GM12878 (cell line): ENCODE measurements at regions not wholly inside any gene's neighbourhood (a gene's known extent, or its start where the extent isn't known, plus 50 kb on each side); places are given as distances from the start of the nearest gene placed in this dataset.

Experiments
- ATAC-seq: fragments of 200-7000 bp; cut with Tn5 transposase; 3 replicates; pipeline ENCODE4 v1.9.1; 2020; ENCODE audit warnings: mild to moderate bottlenecking, moderate library complexity
- BruUV-seq: library from RNA; stranded (reverse); fragments of 400-500 nt; replicated peaks from 2 replicates; lab custom pipeline; 2021; lab: Mats Ljungman, UMichigan
- CTCF ChIA-PET: fragments of 300-600 bp; sonication (Branson Sonifier 250); formaldehyde crosslinking; extraction: SDS; loops from one replicate; lab custom pipeline; 2021; ENCODE audit warnings: inconsistent platforms; lab: Yijun Ruan, JAX
- POLR2A ChIA-PET: fragments of 350-600 bp; formaldehyde crosslinking; extraction: SDS; loops from one replicate; lab custom pipeline; 2021; ENCODE audit warnings: inconsistent platforms; lab: Charles Lee
- RAD21 ChIA-PET: fragments of 300-600 bp; sonication (Branson Sonifier 250); formaldehyde crosslinking; loops from one replicate; lab custom pipeline; 2023; ENCODE audit warnings: antibody characterized with exemption; ENCODE audit not compliant: unreplicated experiment; lab: Charles Lee
- SMC1A ChIA-PET: fragments of 300-600 bp; sonication (Branson Sonifier 250); formaldehyde crosslinking; loops from one replicate; lab custom pipeline; 2023; ENCODE audit not compliant: unreplicated experiment, uncharacterized antibody; lab: Charles Lee
- DNase-seq: peaks from one replicate; pipeline ENCODE4 v3.0.0-alpha.2; 2011; ENCODE audit warnings: low read depth, low spot score
- FAIRE-seq: peaks from 3 replicates; lab custom pipeline; 2011; peaks lifted over from hg19 to GRCh38; lab: Jason Lieb, UNC
- H2AFZ ChIP-seq: 2 replicates; pipeline ENCODE4 v1.6.0; 2011; ENCODE audit warnings: low read depth, low read length, control low read depth; ENCODE audit not compliant: control insufficient read depth
- H3K27ac ChIP-seq: 2 replicates; pipeline ENCODE4 v1.5.1; 2011; ENCODE audit warnings: control low read depth; ENCODE audit not compliant: control insufficient read depth, insufficient read depth
- H3K27me3 ChIP-seq, 2 experiments: replicated peaks in 1 of 2; 2 replicates each; pipeline versions ENCODE4 v1.6.0 to v1.6.1; 2011; ENCODE audit warnings: low read length in 1 of 2; ENCODE audit not compliant: control insufficient read depth in 2 of 2, insufficient read depth in 2 of 2
- H3K36me3 ChIP-seq, 2 experiments: 2 replicates each; pipeline ENCODE4 v1.5.1; 2011; ENCODE audit warnings: low read length in 1 of 2; ENCODE audit not compliant: control insufficient read depth in 2 of 2, insufficient read depth in 2 of 2
- H3K4me1 ChIP-seq: 2 replicates; pipeline ENCODE4 v1.6.1; 2011; ENCODE audit warnings: mild to moderate bottlenecking, low read length, moderate library complexity, mixed read lengths; ENCODE audit not compliant: control insufficient read depth, insufficient read depth
- H3K4me2 ChIP-seq: 2 replicates; pipeline ENCODE4 v1.6.0; 2011; ENCODE audit warnings: control low read depth; ENCODE audit not compliant: control insufficient read depth, insufficient read depth
- H3K4me3 ChIP-seq: fragments of 200-600 bp; sonication (generic); 2 replicates; pipeline ENCODE4 v1.5.1; 2016
- H3K79me2 ChIP-seq: 2 replicates; pipeline ENCODE4 v1.6.0; 2011; ENCODE audit warnings: low read length; ENCODE audit not compliant: control insufficient read depth, insufficient read depth
- H3K9ac ChIP-seq: 2 replicates; pipeline ENCODE4 v1.8.0; 2011; ENCODE audit warnings: low read length, control low read depth, mixed read lengths; ENCODE audit not compliant: control insufficient read depth, insufficient read depth
- H3K9me3 ChIP-seq: replicated peaks from 3 replicates; pipeline ENCODE4 v1.5.1; 2011; ENCODE audit warnings: mild to moderate bottlenecking, low read length; ENCODE audit not compliant: control insufficient read depth, insufficient read depth
- H4K20me1 ChIP-seq: 2 replicates; pipeline ENCODE4 v1.6.0; 2011; ENCODE audit not compliant: control insufficient read depth, insufficient read depth
- BMI1 ChIP-seq: fragments of 450-650 bp; IDR thresholded peaks from 2 replicates; pipeline ENCODE4 v1.6.1; 2016; ENCODE audit warnings: mild to moderate bottlenecking, moderate library complexity, borderline replicate concordance
- EP300 ChIP-seq, 2 experiments: fragments of 150-350 bp in 1 of 2; IDR thresholded peaks; 2 replicates each; pipeline ENCODE4 v1.6.1; 2011 to 2012; ENCODE audit warnings: low read depth in 2 of 2, low read length in 2 of 2, borderline replicate concordance in 1 of 2, improper control_type of control experiment in 1 of 2, inconsistent platforms in 1 of 2; ENCODE audit not compliant: control insufficient read depth in 1 of 2
- FOS ChIP-seq: IDR thresholded peaks from 3 replicates; pipeline ENCODE4 v1.6.1; 2011; ENCODE audit warnings: borderline replicate concordance; ENCODE audit not compliant: insufficient read length; ENCODE audit errors: extremely low read depth
- JUND ChIP-seq: IDR thresholded peaks from 2 replicates; pipeline ENCODE4 v1.6.1; 2012; ENCODE audit warnings: low read depth, mild to moderate bottlenecking, low read length, improper control_type of control experiment, moderate library complexity
- MTA2 ChIP-seq: fragments of 450-650 bp; IDR thresholded peaks from 2 replicates; pipeline ENCODE4 v1.6.1; 2016; ENCODE audit warnings: low read depth, mild to moderate bottlenecking, moderate library complexity
- NBN ChIP-seq: fragments of 450-650 bp; IDR thresholded peaks from 2 replicates; pipeline ENCODE4 v1.6.1; 2016
- NR2F1 ChIP-seq: fragments of 450-650 bp; conservative IDR thresholded peaks from 2 replicates; pipeline ENCODE4 v1.6.1; 2017; ENCODE audit warnings: mild to moderate bottlenecking
- SMC3 ChIP-seq: IDR thresholded peaks from 2 replicates; pipeline ENCODE4 v1.6.1; 2011; ENCODE audit warnings: low read length, improper control_type of control experiment, borderline replicate concordance
- TARDBP ChIP-seq: IDR thresholded peaks from 2 replicates; pipeline ENCODE4 v1.6.1; 2016; ENCODE audit warnings: borderline replicate concordance
- YBX1 ChIP-seq: fragments of 450-650 bp; IDR thresholded peaks from 2 replicates; pipeline ENCODE4 v1.6.1; 2016; ENCODE audit warnings: antibody characterized with exemption
- ZNF384 ChIP-seq: IDR thresholded peaks from 2 replicates; pipeline ENCODE4 v1.6.1; 2012; ENCODE audit warnings: low read depth, mild to moderate bottlenecking, low read length, improper control_type of control experiment, borderline replicate concordance
- WGBS: methylation state at CpG from one replicate; pipeline ENCODE4 v1.1.6; 2016; ENCODE audit warnings: low lambda C conversion rate; ENCODE audit not compliant: insufficient replicate concordance, insufficient coverage; ENCODE audit errors: missing lambda C conversion rate; 5-methylcytosine and 5-hydroxymethylcytosine counted together
- in situ Hi-C: fragments of 300-500 bp; cut with MboI; formaldehyde crosslinking; loops from 9 replicates; pipeline ENCODE4 v1.14.3; 2018; ENCODE audit warnings: mixed read lengths
- intact Hi-C: fragments of 100-400 bp; cut with micrococcal nuclease; formaldehyde crosslinking; loops from one replicate; pipeline ENCODE4 v1.14.2; 2022; ENCODE audit not compliant: unreplicated experiment
- TF ChIP-seq, protein P1 (sequence below): IDR thresholded peaks from 2 replicates; pipeline ENCODE4 v1.6.1; 2011; ENCODE audit warnings: low read depth, low read length, improper control_type of control experiment, borderline replicate concordance
- TF ChIP-seq, protein P2 (sequence below): fragments of 450-650 bp; IDR thresholded peaks from 2 replicates; pipeline ENCODE4 v1.6.1; 2018; ENCODE audit warnings: borderline replicate concordance, mild to moderate bottlenecking; ENCODE audit not compliant: partially characterized antibody

DNA sequence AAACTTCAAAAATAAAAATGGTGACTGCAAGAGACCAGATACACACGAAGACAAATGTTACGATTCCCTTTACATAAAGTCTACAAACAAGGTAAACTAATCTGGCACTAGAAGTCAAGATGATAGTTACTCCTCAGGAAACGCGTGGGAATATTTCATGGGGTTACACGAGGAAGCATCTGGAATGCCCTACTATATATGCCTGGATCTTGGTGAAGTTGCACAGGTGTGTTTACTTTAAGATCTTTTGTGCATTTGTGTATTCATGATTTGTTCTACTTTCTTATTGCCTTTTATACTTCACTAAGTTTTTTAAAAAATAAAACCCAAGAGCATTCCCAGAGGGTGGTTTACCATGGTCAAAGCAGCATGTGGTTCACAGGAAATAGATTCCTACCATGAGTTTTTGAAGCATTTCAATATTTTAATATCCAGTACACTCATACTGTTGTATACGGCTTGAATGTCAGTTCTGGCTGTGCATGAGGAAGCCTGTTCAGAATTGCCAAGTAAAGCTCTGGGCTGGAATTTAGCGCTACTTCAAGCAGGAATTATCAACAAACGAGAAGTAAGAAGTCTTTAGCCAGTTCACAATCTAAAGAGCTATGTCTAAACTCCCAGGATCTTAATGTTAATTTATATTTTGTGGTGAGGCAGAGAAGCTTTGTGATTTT is 239.8 kb upstream of the KLHL1 start:
- DNase-seq (no peak), ATAC-seq (no peak), FAIRE-seq (no peak)
- Histone ChIP-seq H3K4me3 (no peak overlapping the region), H3K36me3 (no peaks in the 10 kb centered on the region), H3K9ac (no peak overlapping the region), H3K27me3 (no peaks in the 10 kb centered on the region), H3K4me1 (no peaks in the 10 kb centered on the region), H3K4me2 (no peak overlapping the region), H3K9me3 (no peaks in the 10 kb centered on the region), H3K27ac (no peak overlapping the region), H3K79me2 (no peaks in the 10 kb centered on the region), H2AFZ (no peak overlapping the region), H4K20me1 (no peaks in the 10 kb centered on the region)
- ChIA-PET RAD21 (no interaction called here), POLR2A (no interaction called here), CTCF (interaction anchor here (1.3 kb wide), 1 partner anchor 8 kb away, joined by 5 read pairs; no protein-coding TSS in a partner anchor), SMC1A (interaction anchor here (0.9 kb wide), 1 partner anchor 35 kb away, joined by 5 read pairs; no protein-coding TSS in a partner anchor)
- WGBS: 24% methylated on average over 8 of the region's 8 CpGs
- in situ Hi-C loops (no loop called here), intact Hi-C loops (loop anchor here (10.0 kb wide), 1 partner anchor 217 kb away; no protein-coding TSS in a partner anchor)
- no TSS peak for BruUV-seq
- no peak for TF ChIP-seq NBN
- no peak for TF ChIP-seq FOS
- TF ChIP-seq EP300 (IDR thresholded peaks at IDR 0.05; ENCODE audit: borderline replicate concordance in 1 of 2, control insufficient read depth in 1 of 2, low read depth in 2 of 2, low read length in 2 of 2): no peak
- no peak for TF ChIP-seq MTA2
- TF ChIP-seq, protein P1, sequence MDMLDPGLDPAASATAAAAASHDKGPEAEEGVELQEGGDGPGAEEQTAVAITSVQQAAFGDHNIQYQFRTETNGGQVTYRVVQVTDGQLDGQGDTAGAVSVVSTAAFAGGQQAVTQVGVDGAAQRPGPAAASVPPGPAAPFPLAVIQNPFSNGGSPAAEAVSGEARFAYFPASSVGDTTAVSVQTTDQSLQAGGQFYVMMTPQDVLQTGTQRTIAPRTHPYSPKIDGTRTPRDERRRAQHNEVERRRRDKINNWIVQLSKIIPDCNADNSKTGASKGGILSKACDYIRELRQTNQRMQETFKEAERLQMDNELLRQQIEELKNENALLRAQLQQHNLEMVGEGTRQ: no peak
- no peak for TF ChIP-seq YBX1
- no peak for TF ChIP-seq ZNF384
- no peak for TF ChIP-seq NR2F1
- TF ChIP-seq BMI1: no peak
- TF ChIP-seq, protein P2, sequence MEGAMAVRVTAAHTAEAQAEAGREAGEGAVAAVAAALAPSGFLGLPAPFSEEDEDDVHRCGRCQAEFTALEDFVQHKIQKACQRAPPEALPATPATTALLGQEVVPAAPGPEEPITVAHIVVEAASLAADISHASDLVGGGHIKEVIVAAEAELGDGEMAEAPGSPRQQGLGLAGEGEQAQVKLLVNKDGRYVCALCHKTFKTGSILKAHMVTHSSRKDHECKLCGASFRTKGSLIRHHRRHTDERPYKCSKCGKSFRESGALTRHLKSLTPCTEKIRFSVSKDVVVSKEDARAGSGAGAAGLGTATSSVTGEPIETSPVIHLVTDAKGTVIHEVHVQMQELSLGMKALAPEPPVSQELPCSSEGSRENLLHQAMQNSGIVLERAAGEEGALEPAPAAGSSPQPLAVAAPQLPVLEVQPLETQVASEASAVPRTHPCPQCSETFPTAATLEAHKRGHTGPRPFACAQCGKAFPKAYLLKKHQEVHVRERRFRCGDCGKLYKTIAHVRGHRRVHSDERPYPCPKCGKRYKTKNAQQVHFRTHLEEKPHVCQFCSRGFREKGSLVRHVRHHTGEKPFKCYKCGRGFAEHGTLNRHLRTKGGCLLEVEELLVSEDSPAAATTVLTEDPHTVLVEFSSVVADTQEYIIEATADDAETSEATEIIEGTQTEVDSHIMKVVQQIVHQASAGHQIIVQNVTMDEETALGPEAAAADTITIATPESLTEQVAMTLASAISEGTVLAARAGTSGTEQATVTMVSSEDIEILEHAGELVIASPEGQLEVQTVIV: no peak
- no peak for TF ChIP-seq SMC3
- no peak for TF ChIP-seq JUND
- no peak for TF ChIP-seq TARDBP
